GM12864 (cell line): ENCODE measurements at regions not wholly inside any gene's neighbourhood (a gene's known extent, or its start where the extent isn't known, plus 50 kb on each side); places are given as distances from the start of the nearest gene placed in this dataset.

Experiments used
- DNase-seq: peaks from one replicate; pipeline ENCODE4 v3.0.0-alpha.2; 2011; ENCODE audit warnings: low read depth
- H3K4me3 ChIP-seq: 2 replicates; pipeline ENCODE4 v1.5.1; 2011; ENCODE audit warnings: mild to moderate bottlenecking, low read depth, low read length, control low read depth
- TF ChIP-seq, protein P1 (sequence below): IDR thresholded peaks from 2 replicates; pipeline ENCODE4 v1.5.1; 2011; ENCODE audit warnings: low read depth, mild to moderate bottlenecking, moderate library complexity, low read length, control low read depth, inconsistent platforms; ENCODE audit errors: missing control alignments

DNA sequence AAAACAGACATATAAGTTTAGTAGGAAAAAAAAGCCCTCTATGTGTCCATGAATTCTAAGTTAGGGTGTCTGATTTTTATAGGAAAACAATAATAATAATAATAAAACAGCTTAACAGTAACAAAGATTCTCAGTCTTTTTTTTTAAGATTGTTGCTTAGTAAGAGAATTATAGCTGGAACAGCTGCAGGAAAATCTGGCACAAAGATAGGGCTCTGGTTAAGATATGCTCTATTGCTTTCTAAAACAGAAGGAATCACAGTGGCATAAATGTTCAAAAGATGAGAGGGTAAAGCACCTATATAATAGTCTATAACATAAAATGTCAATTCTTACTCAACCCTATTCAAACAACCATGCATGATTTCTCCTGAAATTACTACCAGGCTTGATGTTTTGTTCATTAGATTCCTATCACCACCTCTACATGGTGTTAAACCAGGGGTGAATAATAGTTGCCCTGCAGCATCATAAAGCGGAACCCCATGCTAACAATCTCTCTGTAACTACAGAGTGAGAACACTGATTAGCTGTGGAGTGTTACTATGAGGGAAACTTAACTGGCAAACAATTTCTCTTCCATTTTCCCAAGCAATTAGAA lies 541.4 kb upstream of the MIR17HG start:
- H3K4me3 ChIP-seq = no peak overlapping the region
- DNase-seq = no peak

DNA sequence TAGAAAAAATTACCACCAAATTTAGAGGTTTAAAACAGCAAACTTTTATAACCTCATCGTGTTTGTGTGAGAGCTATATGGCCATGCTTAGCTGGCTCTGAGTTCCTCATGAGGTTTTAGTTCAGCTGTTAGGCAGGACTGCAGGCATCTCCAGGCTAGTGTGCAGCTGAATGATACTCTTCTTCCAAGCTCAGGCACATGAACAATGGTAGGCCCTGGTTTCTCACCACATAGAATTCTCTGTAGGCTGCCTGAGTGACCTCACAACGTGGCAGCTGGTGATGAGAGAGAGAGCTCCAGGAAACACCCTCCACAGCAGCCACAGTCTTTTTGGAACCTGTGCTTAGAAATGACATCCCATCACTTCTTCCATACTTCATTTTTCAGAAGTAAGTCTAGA lies 540.6 kb upstream of the MIR17HG start:
- no peak overlapping the region for H3K4me3 ChIP-seq
- TF ChIP-seq, protein P1, sequence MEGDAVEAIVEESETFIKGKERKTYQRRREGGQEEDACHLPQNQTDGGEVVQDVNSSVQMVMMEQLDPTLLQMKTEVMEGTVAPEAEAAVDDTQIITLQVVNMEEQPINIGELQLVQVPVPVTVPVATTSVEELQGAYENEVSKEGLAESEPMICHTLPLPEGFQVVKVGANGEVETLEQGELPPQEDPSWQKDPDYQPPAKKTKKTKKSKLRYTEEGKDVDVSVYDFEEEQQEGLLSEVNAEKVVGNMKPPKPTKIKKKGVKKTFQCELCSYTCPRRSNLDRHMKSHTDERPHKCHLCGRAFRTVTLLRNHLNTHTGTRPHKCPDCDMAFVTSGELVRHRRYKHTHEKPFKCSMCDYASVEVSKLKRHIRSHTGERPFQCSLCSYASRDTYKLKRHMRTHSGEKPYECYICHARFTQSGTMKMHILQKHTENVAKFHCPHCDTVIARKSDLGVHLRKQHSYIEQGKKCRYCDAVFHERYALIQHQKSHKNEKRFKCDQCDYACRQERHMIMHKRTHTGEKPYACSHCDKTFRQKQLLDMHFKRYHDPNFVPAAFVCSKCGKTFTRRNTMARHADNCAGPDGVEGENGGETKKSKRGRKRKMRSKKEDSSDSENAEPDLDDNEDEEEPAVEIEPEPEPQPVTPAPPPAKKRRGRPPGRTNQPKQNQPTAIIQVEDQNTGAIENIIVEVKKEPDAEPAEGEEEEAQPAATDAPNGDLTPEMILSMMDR = no peak
- no peak for DNase-seq

More for the DNA sequence above, 541.4 kb upstream of the MIR17HG start:
- TF ChIP-seq, protein P1 = no peak

DNA sequence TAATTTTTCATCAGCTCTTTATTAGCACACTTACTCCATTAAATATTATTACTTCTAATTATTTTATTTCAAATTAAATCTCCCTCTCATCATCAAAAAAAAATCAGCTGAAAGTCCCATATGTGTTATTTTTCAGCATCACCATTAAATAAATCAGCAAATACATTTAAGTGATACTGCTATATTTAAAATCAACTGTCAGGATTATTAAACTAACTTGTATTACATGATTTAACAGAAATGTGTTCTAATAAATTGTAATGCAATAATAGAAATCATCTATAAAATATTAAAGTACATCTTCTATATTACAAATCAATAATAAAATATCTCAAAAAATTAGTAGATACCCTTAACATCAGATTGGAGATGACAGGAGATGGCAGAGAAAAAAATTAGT lies 538.6 kb upstream of the MIR17HG start:
- no peak overlapping the region for H3K4me3 ChIP-seq
- TF ChIP-seq, protein P1 = no peak

GRCh38 chr13:90824032-90824431 lies 523.5 kb upstream of the MIR17HG start:
- no peak overlapping the region for H3K4me3 ChIP-seq
- TF ChIP-seq, protein P1 = no peak
- no peak for DNase-seq

More for the DNA sequence above, 538.6 kb upstream of the MIR17HG start:
- DNase-seq = no peak

DNA sequence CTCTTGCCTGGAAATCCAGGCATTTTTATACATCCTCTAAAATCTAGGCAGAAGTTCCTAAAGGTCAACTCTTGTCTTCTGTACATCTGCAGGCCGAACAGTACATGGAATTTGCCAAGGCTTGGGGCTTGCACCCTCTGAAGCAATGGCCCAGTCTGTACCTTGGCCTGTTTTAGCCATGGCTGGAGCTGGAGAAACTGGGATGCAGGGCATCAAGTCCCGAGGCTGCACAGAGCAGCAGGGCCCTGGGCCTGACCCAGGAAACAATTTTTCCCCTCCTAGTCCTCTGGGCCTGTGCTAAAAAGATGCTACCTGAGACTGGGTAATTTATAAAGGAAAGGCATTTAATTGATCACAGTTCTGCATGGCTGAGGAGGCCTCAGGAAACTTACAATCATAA lies 520.8 kb upstream of the MIR17HG start:
- TF ChIP-seq, protein P1 = no peak
- DNase-seq = no peak
- H3K4me3 ChIP-seq = no peak overlapping the region

DNA sequence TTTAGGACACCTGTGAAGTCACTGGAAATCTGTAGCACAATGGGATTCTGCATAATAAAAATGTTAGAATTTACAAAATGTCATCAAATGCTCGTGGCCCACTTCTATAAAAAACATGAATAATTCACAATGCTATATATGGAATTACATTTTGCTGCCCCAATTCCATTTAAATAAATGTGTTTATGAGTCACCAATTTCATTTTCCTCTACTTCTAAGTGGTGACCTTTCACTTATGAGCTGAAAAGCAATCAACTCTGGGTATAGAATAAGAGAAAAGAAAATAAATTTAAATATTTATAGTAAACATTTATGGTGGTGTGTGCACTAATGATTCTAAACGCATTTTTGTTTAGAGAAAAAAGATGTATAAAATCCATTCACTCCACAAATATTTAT lies 516.7 kb upstream of the MIR17HG start:
- H3K4me3 ChIP-seq = no peak overlapping the region

More for the DNA sequence above, 516.7 kb upstream of the MIR17HG start:
- DNase-seq = no peak
- TF ChIP-seq, protein P1 = no peak
